ENCODE measurements at regions not wholly inside any gene's neighbourhood (a gene's known extent, or its start where the extent isn't known, plus 50 kb on each side); places are given as distances from the start of the nearest gene placed in this dataset.

GRCh38 chr7:135840591-135840990 is 92.0 kb upstream of the FAM180A start:
- Histone ChIP-seq H3K4me3 (ENCODE audit: low read length) (no peak overlapping the region), H3K36me3 (replicated peaks; ENCODE audit: insufficient read depth, low read length) (no peaks in the 10 kb centered on the region), H3K79me2 (ENCODE audit: low read length) (no peaks in the 10 kb centered on the region), H3K9me3 (replicated peaks; ENCODE audit: insufficient read depth, low read length) (no peaks in the 10 kb centered on the region), H3K9ac (ENCODE audit: low read length) (no peak overlapping the region), H4K20me1 (ENCODE audit: insufficient read depth, low read length) (no peaks in the 10 kb centered on the region), H3K27ac (ENCODE audit: low read length) (no peak overlapping the region), H2AFZ (ENCODE audit: low read length) (no peak overlapping the region), H3K4me2 (ENCODE audit: low read depth, low read length) (no peak overlapping the region), H3K27me3 (replicated peaks; ENCODE audit: insufficient read depth, low read length) (no peaks in the 10 kb centered on the region), H3K4me1 (ENCODE audit: low read length) (no peaks in the 10 kb centered on the region), H3K9me2 (replicated peaks; ENCODE audit: insufficient read depth, low read length) (no peaks in the 10 kb centered on the region), H3F3A (ENCODE audit: insufficient read depth, low read length) (no peaks in the 10 kb centered on the region)
- DNase-seq = no peak
- no peak for TF ChIP-seq EZH2 (optimal IDR thresholded peaks at IDR 0.05; ENCODE audit: low read depth, low read length)
- no peak for TF ChIP-seq EZH2phosphoT487 (IDR thresholded peaks at IDR 0.05; ENCODE audit: low read length)

- no peak overlapping the region for H3K4me3 ChIP-seq (ENCODE audit: low read length)
- H3K4me1 ChIP-seq (ENCODE audit: low read length) = no peaks in the 10 kb centered on the region
- H3K4me2 ChIP-seq (ENCODE audit: low read depth, low read length) = no peak overlapping the region
- H3K27ac ChIP-seq (ENCODE audit: low read length) = no peak overlapping the region
- no peak overlapping the region for H3K9ac ChIP-seq (ENCODE audit: low read length)
- no peaks in the 10 kb centered on the region for H4K20me1 ChIP-seq (ENCODE audit: insufficient read depth, low read length)
- no peak overlapping the region for H2AFZ ChIP-seq (ENCODE audit: low read length)
- H3K9me3 ChIP-seq (replicated peaks; ENCODE audit: insufficient read depth, low read length) = no peaks in the 10 kb centered on the region
- H3K79me2 ChIP-seq (ENCODE audit: low read length) = no peaks in the 10 kb centered on the region
- no peaks in the 10 kb centered on the region for H3F3A ChIP-seq (ENCODE audit: insufficient read depth, low read length)
- H3K27me3 ChIP-seq (replicated peaks; ENCODE audit: insufficient read depth, low read length) = no peaks in the 10 kb centered on the region
- no peaks in the 10 kb centered on the region for H3K36me3 ChIP-seq (replicated peaks; ENCODE audit: insufficient read depth, low read length)
- H3K9me2 ChIP-seq (replicated peaks; ENCODE audit: insufficient read depth, low read length) = no peaks in the 10 kb centered on the region
- no peak for TF ChIP-seq EZH2 (optimal IDR thresholded peaks at IDR 0.05; ENCODE audit: low read depth, low read length)
- no peak for TF ChIP-seq CTCF (IDR thresholded peaks at IDR 0.05; ENCODE audit: low read length)
- no peak for TF ChIP-seq EZH2phosphoT487 (IDR thresholded peaks at IDR 0.05; ENCODE audit: low read length)
- no peak for DNase-seq
Measured at GRCh38 chr7:135837675-135838074, 89.1 kb upstream of the FAM180A start.

DNA sequence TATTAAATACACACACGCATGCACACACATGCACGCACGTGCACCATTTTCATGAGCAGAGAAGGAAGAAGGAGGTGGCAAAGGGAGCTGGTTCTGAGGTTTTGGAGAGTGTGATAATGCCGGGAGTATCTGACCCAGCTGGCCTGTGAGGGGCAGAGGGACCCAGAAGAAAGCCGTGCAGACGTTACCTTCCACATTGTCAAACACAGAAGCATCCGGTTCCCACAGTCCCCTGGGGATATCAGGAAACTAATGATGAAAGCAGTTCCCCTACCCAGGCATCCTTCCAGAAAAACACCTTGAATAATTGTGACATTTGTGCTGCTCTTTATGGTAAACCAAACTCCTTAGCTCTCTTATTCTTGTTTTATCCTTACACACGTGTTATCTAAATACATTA is 85.7 kb upstream of the FAM180A start:
- no peaks in the 10 kb centered on the region for H3K79me2 ChIP-seq (ENCODE audit: low read length)
- H3K4me2 ChIP-seq (ENCODE audit: low read depth, low read length) = no peak overlapping the region
- H2AFZ ChIP-seq (ENCODE audit: low read length) = no peak overlapping the region
- no peaks in the 10 kb centered on the region for H3F3A ChIP-seq (ENCODE audit: insufficient read depth, low read length)
- H4K20me1 ChIP-seq (ENCODE audit: insufficient read depth, low read length) = no peaks in the 10 kb centered on the region
- no peaks in the 10 kb centered on the region for H3K9me3 ChIP-seq (replicated peaks; ENCODE audit: insufficient read depth, low read length)
- H3K9ac ChIP-seq (ENCODE audit: low read length) = no peak overlapping the region
- no peaks in the 10 kb centered on the region for H3K36me3 ChIP-seq (replicated peaks; ENCODE audit: insufficient read depth, low read length)
- H3K4me1 ChIP-seq (ENCODE audit: low read length) = no peaks in the 10 kb centered on the region
- no peak overlapping the region for H3K4me3 ChIP-seq (ENCODE audit: low read length)
- H3K27ac ChIP-seq (ENCODE audit: low read length) = no peak overlapping the region
- no peaks in the 10 kb centered on the region for H3K27me3 ChIP-seq (replicated peaks; ENCODE audit: insufficient read depth, low read length)
- TF ChIP-seq CTCF (IDR thresholded peaks at IDR 0.05; ENCODE audit: low read length) (no peak), EZH2phosphoT487 (IDR thresholded peaks at IDR 0.05; ENCODE audit: low read length) (no peak), EZH2 (optimal IDR thresholded peaks at IDR 0.05; ENCODE audit: low read depth, low read length) (no peak)
- H3K9me2 ChIP-seq (replicated peaks; ENCODE audit: insufficient read depth, low read length) = no peaks in the 10 kb centered on the region
- no peak for DNase-seq

DNA sequence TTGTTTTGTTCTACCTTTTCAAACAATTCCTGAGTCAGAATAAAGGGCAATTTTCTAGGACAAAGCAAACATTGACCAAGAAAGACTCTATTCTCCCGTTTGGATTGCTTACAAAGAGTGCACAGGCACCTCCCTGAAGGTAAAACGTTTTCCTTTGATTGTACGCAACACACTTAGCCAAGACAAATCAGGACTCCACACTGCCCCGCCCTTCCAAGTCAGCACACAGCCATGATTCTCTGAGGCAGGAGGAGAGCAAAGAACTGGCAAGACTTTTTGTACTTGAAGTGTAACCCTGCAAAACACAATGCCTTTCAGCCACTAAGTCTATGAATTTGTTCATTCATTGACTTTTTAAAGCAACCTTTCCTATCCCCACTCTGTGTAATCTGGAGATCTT is 85.0 kb upstream of the FAM180A start:
- no peak overlapping the region for H3K4me3 ChIP-seq (ENCODE audit: low read length)
- H3F3A ChIP-seq (ENCODE audit: insufficient read depth, low read length) = no peaks in the 10 kb centered on the region
- H3K4me2 ChIP-seq (ENCODE audit: low read depth, low read length) = no peak overlapping the region
- no peaks in the 10 kb centered on the region for H3K9me3 ChIP-seq (replicated peaks; ENCODE audit: insufficient read depth, low read length)
- H3K27me3 ChIP-seq (replicated peaks; ENCODE audit: insufficient read depth, low read length) = no peaks in the 10 kb centered on the region
- no peaks in the 10 kb centered on the region for H4K20me1 ChIP-seq (ENCODE audit: insufficient read depth, low read length)
- DNase-seq = no peak
- H3K36me3 ChIP-seq (replicated peaks; ENCODE audit: insufficient read depth, low read length) = no peaks in the 10 kb centered on the region
- no peak overlapping the region for H2AFZ ChIP-seq (ENCODE audit: low read length)
- no peak overlapping the region for H3K9ac ChIP-seq (ENCODE audit: low read length)
- no peaks in the 10 kb centered on the region for H3K4me1 ChIP-seq (ENCODE audit: low read length)
- H3K9me2 ChIP-seq (replicated peaks; ENCODE audit: insufficient read depth, low read length) = no peaks in the 10 kb centered on the region
- H3K79me2 ChIP-seq (ENCODE audit: low read length) = no peaks in the 10 kb centered on the region
- TF ChIP-seq EZH2phosphoT487 (IDR thresholded peaks at IDR 0.05; ENCODE audit: low read length) (no peak), EZH2 (optimal IDR thresholded peaks at IDR 0.05; ENCODE audit: low read depth, low read length) (no peak), CTCF (IDR thresholded peaks at IDR 0.05; ENCODE audit: low read length) (no peak)
- no peak overlapping the region for H3K27ac ChIP-seq (ENCODE audit: low read length)

Data from MM.1S (cell line).